GM10248 (cell line): ENCODE measurements at regions not wholly inside any gene's neighbourhood (a gene's known extent, or its start where the extent isn't known, plus 50 kb on each side); places are given as distances from the start of the nearest gene placed in this dataset.

Experiments used
- CTCF ChIA-PET: fragments of 300-600 bp; sonication (Branson Sonifier 250); formaldehyde crosslinking; extraction: SDS; loops from one replicate; lab custom pipeline; 2021; ENCODE audit warnings: antibody characterized with exemption; lab: Yijun Ruan, JAX
- POLR2A ChIA-PET: fragments of 350-650 bp; sonication (Branson Sonifier 250); formaldehyde crosslinking; extraction: SDS; loops from one replicate; lab custom pipeline; 2020; ENCODE audit warnings: antibody characterized with exemption; lab: Yijun Ruan, JAX
- DNase-seq: peaks from one replicate; pipeline ENCODE4 v3.0.0; 2012; ENCODE audit errors: extremely low spot score
- CTCF ChIP-seq: IDR thresholded peaks from 2 replicates; pipeline ENCODE4 v1.5.1; 2012; ENCODE audit warnings: mild to moderate bottlenecking, low read depth; ENCODE audit errors: extremely low read depth, missing control alignments, control extremely low read depth

- POLR2A ChIA-PET, result no interaction called here
- CTCF ChIA-PET, result interaction anchor here (1.4 kb wide), 1 partner anchor 8 kb away, joined by 4 read pairs; no protein-coding TSS in a partner anchor
- no peak for TF ChIP-seq CTCF
- DNase-seq, result no peak
These were observed 402.4 kb upstream of the LRRC4C start for GRCh38 chr11:41861838-41862237.

- ChIA-PET CTCF (no interaction called here), POLR2A (no interaction called here)
- DNase-seq, result no peak
- no peak for TF ChIP-seq CTCF
These were observed 407.1 kb upstream of the LRRC4C start for GRCh38 chr11:41866525-41866924.

GRCh38 chr11:41868606-41869005 is 409.2 kb upstream of the LRRC4C start:
- ChIA-PET CTCF (interaction anchor here (1.2 kb wide), 1 partner anchor 57 kb away, joined by 3 read pairs; no protein-coding TSS in a partner anchor), POLR2A (no interaction called here)
- no peak for DNase-seq
- no peak for TF ChIP-seq CTCF

DNA sequence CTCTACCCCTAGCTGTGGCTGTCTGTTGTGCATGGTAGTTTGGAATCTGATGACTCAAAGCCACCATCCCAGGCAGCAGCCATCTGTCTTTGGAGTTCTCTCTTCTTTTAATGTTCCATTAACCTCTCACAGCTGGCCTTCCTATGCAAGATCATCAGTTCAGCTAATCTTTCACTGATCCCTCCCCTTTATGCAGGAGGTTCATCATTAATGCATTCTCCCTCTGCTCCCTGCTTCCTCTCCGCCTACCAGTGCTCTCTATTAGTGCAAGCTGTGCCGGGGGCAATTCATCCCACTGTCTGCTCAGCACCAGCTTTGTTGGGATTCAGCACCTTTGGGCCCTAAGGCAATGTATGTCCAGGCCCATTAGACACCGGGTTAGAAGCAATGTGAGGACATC is 413.0 kb upstream of the LRRC4C start:
- POLR2A ChIA-PET, result no interaction called here
- DNase-seq, result no peak
- CTCF ChIA-PET, result no interaction called here
- TF ChIP-seq CTCF, result no peak

- TF ChIP-seq CTCF, result no peak
- DNase-seq, result no peak
- ChIA-PET POLR2A (no interaction called here), CTCF (no interaction called here)
These were observed 413.4 kb upstream of the LRRC4C start for GRCh38 chr11:41872870-41873269.

DNA sequence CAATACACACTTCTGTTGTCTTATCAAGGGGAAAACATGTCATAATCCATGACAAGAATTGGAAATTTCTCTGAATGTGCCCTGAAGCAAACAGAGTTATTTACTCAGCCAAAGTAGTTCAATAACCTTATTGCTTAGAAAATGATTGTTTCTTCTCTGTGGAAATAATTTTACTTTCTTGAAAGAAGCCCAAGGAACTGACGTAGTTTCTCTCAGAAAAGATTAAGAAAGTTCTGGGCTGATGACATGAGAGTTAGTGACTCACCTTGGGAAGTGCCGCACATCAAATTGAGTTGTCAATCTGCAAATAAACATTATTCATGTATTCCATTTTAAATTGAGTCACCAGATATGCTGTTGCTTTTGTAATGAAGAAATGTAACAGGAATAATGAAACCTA is 418.6 kb upstream of the LRRC4C start:
- TF ChIP-seq CTCF, result no peak
- DNase-seq, result no peak
- POLR2A ChIA-PET, result no interaction called here
- CTCF ChIA-PET, result interaction anchor here (1.0 to 1.5 kb wide), 2 partner anchors 10 to 14 kb away, joined by 3 read pairs; no protein-coding TSS in a partner anchor

- DNase-seq, result no peak
- TF ChIP-seq CTCF, result no peak
- ChIA-PET POLR2A (no interaction called here), CTCF (no interaction called here)
These were observed 419.8 kb upstream of the LRRC4C start for GRCh38 chr11:41879214-41879613.
